Keratinocyte (primary cell): ENCODE measurements at regions not wholly inside any gene's neighbourhood (a gene's known extent, or its start where the extent isn't known, plus 50 kb on each side); places are given as distances from the start of the nearest gene placed in this dataset.

Experiments used
- DNase-seq: peaks from one replicate; pipeline ENCODE4 v3.0.0-alpha.2; 2011; ENCODE audit warnings: low read depth, missing footprints, low spot score
- FAIRE-seq: peaks from 2 replicates; lab custom pipeline; 2011; peaks lifted over from hg19 to GRCh38; lab: Jason Lieb, UNC
- H2AFZ ChIP-seq: 2 replicates; pipeline ENCODE4 v1.6.0; 2012; ENCODE audit warnings: low read length, control low read depth, inconsistent platforms; ENCODE audit not compliant: control insufficient read depth
- H3K27ac ChIP-seq: 2 replicates; pipeline ENCODE4 v1.5.1; 2011; ENCODE audit warnings: low read length; ENCODE audit not compliant: control insufficient read depth, insufficient read depth
- H3K27me3 ChIP-seq: 3 replicates; pipeline ENCODE4 v1.6.0; 2011; ENCODE audit warnings: low read length; ENCODE audit not compliant: control insufficient read depth, insufficient read depth; ENCODE audit errors: extremely low read depth
- H3K36me3 ChIP-seq, 2 experiments: 2 replicates in 1 of 2; 3 replicates in 1 of 2; pipeline ENCODE4 v1.5.1; 2011; ENCODE audit warnings: low read length in 2 of 2, mild to moderate bottlenecking in 1 of 2; ENCODE audit not compliant: control insufficient read depth in 2 of 2, insufficient read depth in 2 of 2; ENCODE audit errors: extremely low read depth in 1 of 2
- H3K4me1 ChIP-seq: 3 replicates; pipeline ENCODE4 v1.5.1; 2011; ENCODE audit warnings: low read length; ENCODE audit not compliant: control insufficient read depth, insufficient read depth; ENCODE audit errors: extremely low read depth
- H3K4me2 ChIP-seq: 3 replicates; pipeline ENCODE4 v1.6.0; 2011; ENCODE audit warnings: low read depth, low read length; ENCODE audit not compliant: control insufficient read depth, insufficient read depth; ENCODE audit errors: extremely low read depth
- H3K4me3 ChIP-seq, 3 experiments: fragments of 200-600 bp in 1 of 3; sonication (generic) in 1 of 3; 2 replicates in 2 of 3; 3 replicates in 1 of 3; pipeline ENCODE4 v1.5.1; 2011 to 2016; ENCODE audit warnings: low read length in 3 of 3, mild to moderate bottlenecking in 3 of 3, control low read depth in 2 of 3, inconsistent platforms in 1 of 3, low read depth in 1 of 3, mixed read lengths in 1 of 3, mixed run types in 1 of 3, moderate library complexity in 1 of 3; ENCODE audit not compliant: control insufficient read depth in 2 of 3, insufficient read depth in 2 of 3; ENCODE audit errors: extremely low read depth in 1 of 3
- H3K79me2 ChIP-seq: 2 replicates; pipeline ENCODE4 v1.6.0; 2012; ENCODE audit warnings: low read length; ENCODE audit not compliant: control insufficient read depth, insufficient read depth
- H3K9ac ChIP-seq: 3 replicates; pipeline ENCODE4 v1.6.0; 2011; ENCODE audit warnings: low read length; ENCODE audit not compliant: control insufficient read depth, insufficient read depth; ENCODE audit errors: extremely low read depth
- H3K9me1 ChIP-seq: 3 replicates; pipeline ENCODE4 v1.6.0; 2011; ENCODE audit warnings: low read length; ENCODE audit not compliant: control insufficient read depth, insufficient read depth; ENCODE audit errors: extremely low read depth
- H3K9me3 ChIP-seq: 2 replicates; pipeline ENCODE4 v1.5.1; 2012; ENCODE audit warnings: low read depth, low read length; ENCODE audit not compliant: control insufficient read depth
- H4K20me1 ChIP-seq: 3 replicates; pipeline ENCODE4 v1.6.0; 2011; ENCODE audit warnings: low read length; ENCODE audit not compliant: control insufficient read depth, insufficient read depth; ENCODE audit errors: extremely low read depth
- EZH2 ChIP-seq: IDR thresholded peaks from one replicate; pipeline ENCODE4 v1.6.1; 2012; ENCODE audit warnings: inconsistent platforms, mild to moderate bottlenecking, low read length, moderate library complexity
- dilution Hi-C: fragments of 300-500 bp; cut with MboI; formaldehyde crosslinking; loops from one replicate; pipeline ENCODE4 v1.7.0; 2020; ENCODE audit warnings: low sequenced_read_pairs; ENCODE audit not compliant: extremely low pct_ligation_motif_present
- TF ChIP-seq, protein P1 (sequence below), 3 experiments: IDR thresholded peaks in 1 of 3; conservative IDR thresholded peaks in 1 of 3; optimal IDR thresholded peaks in 1 of 3; 2 replicates in 2 of 3; 3 replicates in 1 of 3; pipeline versions ENCODE3 to v1.5.1; 2011; ENCODE audit warnings: low read length in 3 of 3, mild to moderate bottlenecking in 3 of 3, moderate library complexity in 2 of 3, control low read depth in 1 of 3, inconsistent platforms in 1 of 3; ENCODE audit not compliant: insufficient read depth in 2 of 3; ENCODE audit errors: extremely low read depth in 1 of 3

- H2AFZ ChIP-seq = peak overlapping the region; percentile 36
- DNase-seq (no peak), FAIRE-seq (peak; percentile 17)
- H3K9me3 ChIP-seq = no peaks in the 10 kb centered on the region
- dilution Hi-C loops = no loop called here
- H3K4me3 ChIP-seq = no peak overlapping the region
- H3K27me3 ChIP-seq = no peaks in the 10 kb centered on the region
- H3K27ac ChIP-seq = no peak overlapping the region
- TF ChIP-seq, protein P1, sequence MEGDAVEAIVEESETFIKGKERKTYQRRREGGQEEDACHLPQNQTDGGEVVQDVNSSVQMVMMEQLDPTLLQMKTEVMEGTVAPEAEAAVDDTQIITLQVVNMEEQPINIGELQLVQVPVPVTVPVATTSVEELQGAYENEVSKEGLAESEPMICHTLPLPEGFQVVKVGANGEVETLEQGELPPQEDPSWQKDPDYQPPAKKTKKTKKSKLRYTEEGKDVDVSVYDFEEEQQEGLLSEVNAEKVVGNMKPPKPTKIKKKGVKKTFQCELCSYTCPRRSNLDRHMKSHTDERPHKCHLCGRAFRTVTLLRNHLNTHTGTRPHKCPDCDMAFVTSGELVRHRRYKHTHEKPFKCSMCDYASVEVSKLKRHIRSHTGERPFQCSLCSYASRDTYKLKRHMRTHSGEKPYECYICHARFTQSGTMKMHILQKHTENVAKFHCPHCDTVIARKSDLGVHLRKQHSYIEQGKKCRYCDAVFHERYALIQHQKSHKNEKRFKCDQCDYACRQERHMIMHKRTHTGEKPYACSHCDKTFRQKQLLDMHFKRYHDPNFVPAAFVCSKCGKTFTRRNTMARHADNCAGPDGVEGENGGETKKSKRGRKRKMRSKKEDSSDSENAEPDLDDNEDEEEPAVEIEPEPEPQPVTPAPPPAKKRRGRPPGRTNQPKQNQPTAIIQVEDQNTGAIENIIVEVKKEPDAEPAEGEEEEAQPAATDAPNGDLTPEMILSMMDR (optimal IDR thresholded peaks at IDR 0.05 in 1 of 3, IDR thresholded peaks at IDR 0.05 in 1 of 3, conservative IDR thresholded peaks at IDR 0.05 in 1 of 3; ENCODE audit: extremely low read depth in 1 of 3, insufficient read depth in 2 of 3, low read length in 3 of 3) = no peak
- peaks cover 8% of the 10 kb centered on the region for H3K4me1 ChIP-seq
- H3K9ac ChIP-seq = no peak overlapping the region
- H3K9me1 ChIP-seq = no peaks in the 10 kb centered on the region
- H4K20me1 ChIP-seq = no peaks in the 10 kb centered on the region
- peak overlapping the region; percentile 16 for H3K4me2 ChIP-seq
- H3K36me3 ChIP-seq = no peaks in the 10 kb centered on the region
- no peaks in the 10 kb centered on the region for H3K79me2 ChIP-seq
Observed at GRCh38 chr4:24266951-24267722, 317.2 kb downstream of the DHX15 start.

- peaks cover 13% of the 10 kb centered on the region for H3K4me1 ChIP-seq
- H2AFZ ChIP-seq = no peak overlapping the region
- no peak for DNase-seq
- dilution Hi-C loops = no loop called here
- H3K4me2 ChIP-seq = no peak overlapping the region
- FAIRE-seq = no peak
- H3K9me1 ChIP-seq = no peaks in the 10 kb centered on the region
- no peaks in the 10 kb centered on the region for H3K36me3 ChIP-seq
- no peaks in the 10 kb centered on the region for H3K9me3 ChIP-seq
- no peak overlapping the region for H3K27ac ChIP-seq
- no peak overlapping the region for H3K9ac ChIP-seq
- no peak overlapping the region for H3K4me3 ChIP-seq
- H3K79me2 ChIP-seq = no peaks in the 10 kb centered on the region
- no peaks in the 10 kb centered on the region for H3K27me3 ChIP-seq
- no peaks in the 10 kb centered on the region for H4K20me1 ChIP-seq
- TF ChIP-seq, protein P1 (optimal IDR thresholded peaks at IDR 0.05 in 1 of 3, IDR thresholded peaks at IDR 0.05 in 1 of 3, conservative IDR thresholded peaks at IDR 0.05 in 1 of 3; ENCODE audit: extremely low read depth in 1 of 3, insufficient read depth in 2 of 3, low read length in 3 of 3) = no peak
- no peak for TF ChIP-seq EZH2
Observed at GRCh38 chr4:24265989-24266388, 318.4 kb downstream of the DHX15 start.
